Peyer's patch (tissue), 4 donors: ENCODE measurements at regions not wholly inside any gene's neighbourhood (a gene's known extent, or its start where the extent isn't known, plus 50 kb on each side); places are given as distances from the start of the nearest gene placed in this dataset.

Experiments used
- DNase-seq, 3 donors: peaks; one replicate each; pipeline ENCODE4 v3.0.0-alpha.2; 2017 to 2019
- H3K27ac ChIP-seq, 4 donors: fragments of 200-600 bp; sonication (generic); one replicate each; pipeline ENCODE4 v1.5.1; 2016 to 2019
- H3K27me3 ChIP-seq, 2 donors: fragments of 200-600 bp; sonication (generic); one replicate each; pipeline ENCODE4 v1.5.1; 2019
- H3K36me3 ChIP-seq, 3 donors: fragments of 200-600 bp; sonication (generic); one replicate each; pipeline ENCODE4 v1.5.1; 2016 to 2019
- H3K4me1 ChIP-seq, 4 donors: fragments of 200-600 bp; sonication (generic); one replicate each; pipeline ENCODE4 v1.5.1; 2016 to 2019
- H3K4me3 ChIP-seq, 4 donors: fragments of 200-600 bp; sonication (generic); 1 replicate in 3 of 4; 2 replicates in 1 of 4; pipeline ENCODE4 v1.5.1; 2016 to 2019; ENCODE audit warnings: mild to moderate bottlenecking in 1 of 4
- H3K9me3 ChIP-seq, 4 donors: fragments of 200-600 bp; sonication (generic); one replicate each; pipeline ENCODE4 v1.5.1; 2016 to 2019; ENCODE audit warnings: mild to moderate bottlenecking in 1 of 4
- CTCF ChIP-seq, 6 experiments: fragments of 450-650 bp in 4 of 6; fragments of 200-600 bp in 2 of 6; sonication (generic) in 1 of 6; IDR thresholded peaks; one replicate each; pipeline ENCODE4 v1.5.1; 2017 to 2019; ENCODE audit warnings: antibody characterized with exemption in 6 of 6, mild to moderate bottlenecking in 3 of 6, moderate library complexity in 1 of 6
- POLR2A ChIP-seq, 2 donors: fragments of 450-650 bp; IDR thresholded peaks; one replicate each; pipeline ENCODE4 v1.5.1; 2017; ENCODE audit warnings: antibody characterized with exemption in 2 of 2, mild to moderate bottlenecking in 2 of 2, moderate library complexity in 2 of 2

- Histone ChIP-seq H3K4me3 (no peak overlapping the region), H3K27me3 (no peaks in the 10 kb centered on the region), H3K9me3 (no peaks in the 10 kb centered on the region), H3K36me3 (no peaks in the 10 kb centered on the region), H3K4me1 (peaks cover 0 to 28% (median 5%) of the 10 kb centered on the region in 4 donors), H3K27ac (peak overlapping the region; percentile 48 to 69 (median 58))
- DNase-seq: no peak
- TF ChIP-seq POLR2A (IDR thresholded peaks at IDR 0.05) (no peak), CTCF (IDR thresholded peaks at IDR 0.05) (no peak)
Measured at GRCh38 chr11:45089676-45090499, 56.6 kb upstream of the PRDM11 start.

- no peak for TF ChIP-seq CTCF (IDR thresholded peaks at IDR 0.05)
- TF ChIP-seq POLR2A (IDR thresholded peaks at IDR 0.05): no peak
- no peak overlapping the region for H3K4me3 ChIP-seq
- no peak overlapping the region for H3K27ac ChIP-seq
- H3K4me1 ChIP-seq: peaks cover 0 to 28% (median 5%) of the 10 kb centered on the region in 4 donors
- H3K9me3 ChIP-seq: no peaks in the 10 kb centered on the region
- no peak for DNase-seq
- no peaks in the 10 kb centered on the region for H3K36me3 ChIP-seq
- no peaks in the 10 kb centered on the region for H3K27me3 ChIP-seq
Measured at GRCh38 chr11:45090607-45091006, 55.8 kb upstream of the PRDM11 start.

- TF ChIP-seq CTCF (IDR thresholded peaks at IDR 0.05) (no peak), POLR2A (IDR thresholded peaks at IDR 0.05) (no peak)
- Histone ChIP-seq H3K36me3 (no peaks in the 10 kb centered on the region), H3K27ac (peak overlapping the region in 1 of 4 donors; percentile 34), H3K27me3 (no peaks in the 10 kb centered on the region), H3K4me1 (peaks cover 0 to 25% (median 5%) of the 10 kb centered on the region in 4 donors), H3K4me3 (no peak overlapping the region), H3K9me3 (no peaks in the 10 kb centered on the region)
- peak in 1 of 3 donors; percentile 31 for DNase-seq
Measured at GRCh38 chr11:45091563-45092403, 54.7 kb upstream of the PRDM11 start.

GRCh38 chr11:45092404-45092785, 54.0 kb upstream of the PRDM11 start:
- H3K27ac ChIP-seq: peak overlapping the region in 1 of 4 donors; percentile 34
- no peaks in the 10 kb centered on the region for H3K9me3 ChIP-seq
- peaks cover 0 to 20% (median 5%) of the 10 kb centered on the region in 4 donors for H3K4me1 ChIP-seq
- no peaks in the 10 kb centered on the region for H3K36me3 ChIP-seq
- TF ChIP-seq POLR2A (IDR thresholded peaks at IDR 0.05) (no peak), CTCF (IDR thresholded peaks at IDR 0.05) (no peak)
- no peak overlapping the region for H3K4me3 ChIP-seq
- no peak for DNase-seq
- H3K27me3 ChIP-seq: no peaks in the 10 kb centered on the region

- TF ChIP-seq POLR2A (IDR thresholded peaks at IDR 0.05) (no peak), CTCF (IDR thresholded peaks at IDR 0.05) (no peak)
- no peaks in the 10 kb centered on the region for H3K27me3 ChIP-seq
- peak in 1 of 3 donors; percentile 49 for DNase-seq
- H3K4me1 ChIP-seq: peaks cover 0 to 14% (median 5%) of the 10 kb centered on the region in 4 donors
- no peak overlapping the region for H3K27ac ChIP-seq
- H3K9me3 ChIP-seq: no peaks in the 10 kb centered on the region
- no peaks in the 10 kb centered on the region for H3K36me3 ChIP-seq
- H3K4me3 ChIP-seq: no peak overlapping the region
Measured at GRCh38 chr11:45092901-45093760, 53.3 kb upstream of the PRDM11 start.
